Gastroesophageal sphincter (tissue), 4 donors: ENCODE measurements at regions not wholly inside any gene's neighbourhood (a gene's known extent, or its start where the extent isn't known, plus 50 kb on each side); places are given as distances from the start of the nearest gene placed in this dataset.

ENCODE experiments used
- ATAC-seq: fragments of 150-250 bp; one replicate; pipeline ENCODE4 v1.9.1; 2016; ENCODE audit warnings: mild to moderate bottlenecking, moderate library complexity
- H3K27ac ChIP-seq, 4 donors: fragments of 200-600 bp; sonication (generic) in 3 of 4; 1 replicate in 3 of 4; 2 replicates in 1 of 4; pipeline ENCODE4 v1.5.1; 2016 to 2019
- H3K27me3 ChIP-seq: fragments of 200-600 bp; sonication (generic); one replicate; pipeline ENCODE4 v1.5.1; 2019
- H3K36me3 ChIP-seq, 2 donors: fragments of 200-600 bp; sonication (generic); one replicate each; pipeline ENCODE4 v1.5.1; 2019; ENCODE audit warnings: control low read depth in 1 of 2
- H3K4me1 ChIP-seq, 3 donors: fragments of 200-600 bp; sonication (generic); 1 replicate in 2 of 3; 2 replicates in 1 of 3; pipeline ENCODE4 v1.5.1; 2016 to 2019; ENCODE audit warnings: control low read depth in 2 of 3
- H3K4me3 ChIP-seq, 2 donors: fragments of 200-600 bp; sonication (generic); one replicate each; pipeline ENCODE4 v1.5.1; 2019; ENCODE audit warnings: mild to moderate bottlenecking in 1 of 2, moderate library complexity in 1 of 2
- H3K9me3 ChIP-seq, 3 donors: fragments of 200-600 bp; sonication (generic); one replicate each; pipeline ENCODE4 v1.5.1; 2017 to 2019; ENCODE audit warnings: control low read depth in 2 of 3
- EP300 ChIP-seq: sonication (generic); formaldehyde crosslinking; IDR thresholded peaks from one replicate; pipeline ENCODE4 v1.6.1; 2017; ENCODE audit warnings: antibody characterized with exemption, mild to moderate bottlenecking
- POLR2A ChIP-seq, 2 donors: fragments of 450-650 bp; IDR thresholded peaks; one replicate each; pipeline ENCODE4 v1.6.1; 2017; ENCODE audit warnings: antibody characterized with exemption in 2 of 2, mild to moderate bottlenecking in 2 of 2, moderate library complexity in 1 of 2
- POLR2AphosphoS5 ChIP-seq: sonication (generic); formaldehyde crosslinking; IDR thresholded peaks from one replicate; pipeline ENCODE4 v1.6.1; 2017; ENCODE audit warnings: antibody characterized with exemption
- WGBS, 2 donors: methylation state at CpG; one replicate each; pipeline ENCODE4 v1.1.5; 2018; ENCODE audit warnings: low coverage in 1 of 2; 5-methylcytosine and 5-hydroxymethylcytosine counted together
- TF ChIP-seq, protein P1 (sequence below), 4 experiments: fragments of 200-600 bp in 2 of 4; fragments of 450-650 bp in 2 of 4; sonication (generic) in 1 of 4; IDR thresholded peaks; one replicate each; pipeline ENCODE4 v1.5.1; 2017 to 2019; ENCODE audit warnings: antibody characterized with exemption in 4 of 4, mild to moderate bottlenecking in 2 of 4, moderate library complexity in 2 of 4

DNA sequence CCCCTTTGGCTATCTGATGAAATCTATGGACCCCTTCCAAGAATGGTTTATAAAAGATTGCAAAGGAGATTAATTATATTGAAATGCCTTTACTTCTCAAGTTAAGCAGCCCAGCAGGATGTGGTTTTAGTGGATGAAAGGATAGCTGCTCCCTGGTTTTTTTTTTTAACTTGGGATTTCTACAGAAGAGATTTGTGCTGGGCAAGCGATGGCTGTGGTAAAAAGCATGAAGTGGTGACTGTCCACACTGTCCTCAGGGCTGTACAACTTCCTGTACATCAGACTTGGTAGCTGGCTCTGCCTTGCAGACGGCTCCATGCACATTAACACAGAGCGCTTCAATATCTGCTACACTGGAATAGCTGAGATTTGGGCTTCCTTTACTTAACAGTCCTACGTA lies 321.7 kb downstream of the DHX15 start:
- 79 to 88% methylated on average over 3 to 4 of the region's 4 CpGs for WGBS, 2 donors
- ATAC-seq: no peak
- Histone ChIP-seq H3K4me3 (no peak overlapping the region), H3K36me3 (no peaks in the 10 kb centered on the region), H3K4me1 (no peaks in the 10 kb centered on the region), H3K27me3 (no peaks in the 10 kb centered on the region), H3K27ac (no peak overlapping the region), H3K9me3 (no peaks in the 10 kb centered on the region)
- no peak for TF ChIP-seq EP300
- no peak for TF ChIP-seq POLR2AphosphoS5
- no peak for TF ChIP-seq POLR2A (IDR thresholded peaks at IDR 0.05)
- TF ChIP-seq, protein P1, sequence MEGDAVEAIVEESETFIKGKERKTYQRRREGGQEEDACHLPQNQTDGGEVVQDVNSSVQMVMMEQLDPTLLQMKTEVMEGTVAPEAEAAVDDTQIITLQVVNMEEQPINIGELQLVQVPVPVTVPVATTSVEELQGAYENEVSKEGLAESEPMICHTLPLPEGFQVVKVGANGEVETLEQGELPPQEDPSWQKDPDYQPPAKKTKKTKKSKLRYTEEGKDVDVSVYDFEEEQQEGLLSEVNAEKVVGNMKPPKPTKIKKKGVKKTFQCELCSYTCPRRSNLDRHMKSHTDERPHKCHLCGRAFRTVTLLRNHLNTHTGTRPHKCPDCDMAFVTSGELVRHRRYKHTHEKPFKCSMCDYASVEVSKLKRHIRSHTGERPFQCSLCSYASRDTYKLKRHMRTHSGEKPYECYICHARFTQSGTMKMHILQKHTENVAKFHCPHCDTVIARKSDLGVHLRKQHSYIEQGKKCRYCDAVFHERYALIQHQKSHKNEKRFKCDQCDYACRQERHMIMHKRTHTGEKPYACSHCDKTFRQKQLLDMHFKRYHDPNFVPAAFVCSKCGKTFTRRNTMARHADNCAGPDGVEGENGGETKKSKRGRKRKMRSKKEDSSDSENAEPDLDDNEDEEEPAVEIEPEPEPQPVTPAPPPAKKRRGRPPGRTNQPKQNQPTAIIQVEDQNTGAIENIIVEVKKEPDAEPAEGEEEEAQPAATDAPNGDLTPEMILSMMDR (IDR thresholded peaks at IDR 0.05): no peak

DNA sequence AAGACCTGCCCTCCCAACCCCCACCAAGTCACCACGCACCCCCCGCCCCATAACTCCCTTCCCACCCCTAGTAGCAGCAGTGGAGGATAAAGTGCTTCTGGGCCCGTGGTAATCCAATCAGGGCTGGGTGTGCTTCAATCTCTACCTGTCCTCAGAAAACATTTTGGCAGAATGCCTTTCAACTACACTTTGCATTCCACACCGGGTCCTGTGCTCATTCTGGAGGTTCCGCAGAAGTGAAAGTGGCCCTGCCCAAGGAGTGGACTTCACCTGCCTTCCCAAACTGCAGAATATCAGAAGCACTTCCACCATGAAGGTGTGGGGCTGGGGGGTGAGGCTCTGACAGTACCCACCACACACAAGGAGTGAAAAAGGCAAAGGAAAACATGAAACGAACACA lies 322.3 kb downstream of the DHX15 start:
- H3K9me3 ChIP-seq: no peaks in the 10 kb centered on the region
- H3K36me3 ChIP-seq: no peaks in the 10 kb centered on the region
- ATAC-seq: no peak
- no peak overlapping the region for H3K4me3 ChIP-seq
- H3K27me3 ChIP-seq: no peaks in the 10 kb centered on the region
- H3K4me1 ChIP-seq: no peaks in the 10 kb centered on the region
- TF ChIP-seq POLR2AphosphoS5 (no peak), POLR2A (IDR thresholded peaks at IDR 0.05) (no peak), EP300 (no peak)
- TF ChIP-seq, protein P1 (IDR thresholded peaks at IDR 0.05): no peak
- 47 to 70% methylated on average over 2 to 4 of the region's 6 CpGs for WGBS, 2 donors
- no peak overlapping the region for H3K27ac ChIP-seq

DNA sequence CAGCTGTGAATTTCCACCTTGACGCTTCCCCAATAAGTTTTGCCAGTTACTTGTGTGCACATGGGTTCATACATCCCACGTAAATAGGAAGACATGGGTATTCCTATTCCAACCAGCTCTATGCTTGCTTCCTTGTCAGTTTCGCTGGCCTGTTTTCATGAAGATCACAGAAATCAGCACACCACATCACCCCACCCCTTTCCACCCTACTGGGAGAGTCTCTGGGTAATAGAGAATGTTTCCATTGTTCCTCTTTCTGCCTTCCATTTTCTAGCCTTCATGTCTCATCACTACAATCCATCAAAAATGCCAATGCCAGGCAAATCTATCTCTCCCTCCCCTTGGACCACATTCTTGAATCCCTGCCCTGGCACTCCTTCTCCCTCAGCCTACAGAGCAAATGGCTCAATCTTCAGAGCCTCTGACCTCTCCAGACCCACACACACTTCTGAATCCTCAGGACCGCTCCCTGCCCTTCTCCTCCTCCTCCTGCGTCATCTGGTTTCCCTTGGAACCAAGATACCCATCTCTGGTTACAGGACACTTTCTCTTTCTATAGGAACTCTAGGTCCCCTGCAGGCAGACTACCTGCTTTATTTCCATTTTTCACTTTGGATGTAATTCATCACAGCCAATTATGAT lies 323.3 kb downstream of the DHX15 start:
- TF ChIP-seq POLR2AphosphoS5: no peak
- TF ChIP-seq POLR2A (IDR thresholded peaks at IDR 0.05): no peak
- TF ChIP-seq, protein P1 (IDR thresholded peaks at IDR 0.05): no peak
- no peak for TF ChIP-seq EP300
- ATAC-seq: no peak
- no peaks in the 10 kb centered on the region for H3K27me3 ChIP-seq
- WGBS, 2 donors: 86 to 92% methylated on average over 4 to 5 of the region's 5 CpGs
- no peak overlapping the region for H3K27ac ChIP-seq
- no peak overlapping the region for H3K4me3 ChIP-seq
- H3K4me1 ChIP-seq: no peaks in the 10 kb centered on the region
- no peaks in the 10 kb centered on the region for H3K36me3 ChIP-seq
- no peaks in the 10 kb centered on the region for H3K9me3 ChIP-seq

DNA sequence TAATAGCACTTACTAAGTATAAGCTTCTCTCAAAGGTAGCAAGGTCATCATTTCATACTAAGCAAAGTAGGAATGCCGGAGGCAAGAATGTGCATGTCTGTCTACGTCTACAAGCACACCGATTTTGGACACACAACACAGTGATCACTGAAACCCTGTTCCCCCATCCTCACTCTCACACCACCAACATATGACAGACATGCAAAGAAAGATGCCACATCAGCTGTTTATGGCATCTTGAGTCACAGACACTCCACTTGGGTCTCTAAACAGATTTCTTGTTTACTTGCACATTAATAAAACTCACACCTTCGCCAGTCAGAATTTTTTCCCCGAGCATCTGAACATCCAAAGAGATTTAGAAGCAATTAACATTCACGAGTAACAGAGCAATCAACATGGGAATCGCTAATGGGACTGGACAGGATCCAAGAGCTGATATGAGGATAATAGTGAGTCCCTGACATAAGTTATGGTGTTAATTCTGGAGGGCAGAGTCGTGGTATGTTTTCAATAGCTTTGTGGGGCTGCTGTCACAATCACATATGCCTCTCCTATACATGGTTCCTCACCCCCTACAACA lies 324.1 kb downstream of the DHX15 start:
- TF ChIP-seq EP300 (no peak), POLR2A (IDR thresholded peaks at IDR 0.05) (no peak)
- Histone ChIP-seq H3K36me3 (no peaks in the 10 kb centered on the region), H3K4me1 (no peaks in the 10 kb centered on the region), H3K9me3 (no peaks in the 10 kb centered on the region), H3K4me3 (no peak overlapping the region), H3K27me3 (no peaks in the 10 kb centered on the region), H3K27ac (no peak overlapping the region)
- no peak for ATAC-seq
- WGBS, 2 donors: 77 to 84% methylated on average over 8 of the region's 8 CpGs

DNA sequence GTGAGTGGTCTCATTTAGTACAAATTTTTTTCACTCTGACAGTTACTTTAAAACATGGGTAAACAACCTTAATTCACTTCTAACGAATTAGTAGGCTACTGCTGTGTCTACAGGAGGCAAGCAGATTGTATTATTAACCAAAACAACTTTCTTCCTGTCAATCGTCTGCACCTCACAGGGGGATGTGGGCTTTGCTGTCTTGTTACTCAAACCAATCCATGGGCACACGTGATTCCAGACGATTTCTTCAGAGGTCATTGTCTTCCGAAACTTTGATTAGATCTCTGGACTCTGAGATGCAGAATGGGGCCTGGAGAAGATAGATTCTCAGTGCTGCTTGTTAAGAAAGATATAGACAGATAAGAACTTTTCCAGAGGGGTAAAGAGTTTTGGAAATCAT lies 327.8 kb downstream of the DHX15 start:
- H3K9me3 ChIP-seq: no peaks in the 10 kb centered on the region
- H3K36me3 ChIP-seq: no peaks in the 10 kb centered on the region
- no peak for ATAC-seq
- TF ChIP-seq EP300: no peak
- no peak overlapping the region for H3K27ac ChIP-seq
- 36 to 43% methylated on average over 3 to 5 of the region's 5 CpGs for WGBS, 2 donors
- no peaks in the 10 kb centered on the region for H3K27me3 ChIP-seq
- H3K4me1 ChIP-seq: no peaks in the 10 kb centered on the region
- no peak overlapping the region for H3K4me3 ChIP-seq

DNA sequence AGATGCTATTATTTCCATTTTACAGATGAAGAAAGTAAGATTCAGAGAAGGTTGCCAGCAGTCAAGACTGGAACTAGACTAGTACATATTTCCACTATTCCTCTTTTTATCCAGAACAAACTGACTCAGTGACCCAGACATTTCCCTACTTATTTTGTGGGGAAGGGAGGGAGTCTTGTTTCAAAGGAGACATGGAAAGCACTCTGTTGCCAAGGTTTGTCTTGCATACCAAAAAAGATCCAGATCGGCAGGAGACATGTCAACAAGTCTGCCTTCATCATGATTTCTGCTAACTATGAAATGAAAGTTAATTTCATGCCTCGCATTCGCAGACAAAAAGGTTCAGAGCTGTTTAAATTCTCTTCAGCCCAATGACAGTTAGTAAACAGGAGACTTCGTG lies 328.3 kb downstream of the DHX15 start:
- ATAC-seq: no peak
- TF ChIP-seq, protein P1 (IDR thresholded peaks at IDR 0.05): no peak
- TF ChIP-seq POLR2A (IDR thresholded peaks at IDR 0.05): no peak
- TF ChIP-seq POLR2AphosphoS5: no peak
- TF ChIP-seq EP300: no peak
- 65 to 70% methylated on average over 4 of the region's 4 CpGs for WGBS, 2 donors

More for the DNA sequence above, 328.3 kb downstream of the DHX15 start:
- Histone ChIP-seq H3K4me1 (no peaks in the 10 kb centered on the region), H3K27ac (no peak overlapping the region), H3K9me3 (no peaks in the 10 kb centered on the region), H3K27me3 (no peaks in the 10 kb centered on the region), H3K36me3 (no peaks in the 10 kb centered on the region), H3K4me3 (no peak overlapping the region)
